B cell (primary cell): ENCODE measurements at regions not wholly inside any gene's neighbourhood (a gene's known extent, or its start where the extent isn't known, plus 50 kb on each side); places are given as distances from the start of the nearest gene placed in this dataset.

Experiments used
- ATAC-seq: fragments of 200-7000 bp; cut with Tn5 transposase; one replicate; pipeline ENCODE4 v1.10.0; 2021; ENCODE audit warnings: low read depth, mild to moderate bottlenecking, moderate number of reproducible peaks, moderate library complexity
- CTCF ChIA-PET: fragments of 350-600 bp; sonication (Branson Sonifier 250); formaldehyde crosslinking; loops from one replicate; lab custom pipeline; 2021; ENCODE audit warnings: antibody characterized with exemption, inconsistent platforms; lab: Charles Lee
- POLR2A ChIA-PET: fragments of 350-600 bp; sonication (Branson Sonifier 250); formaldehyde crosslinking; loops from one replicate; lab custom pipeline; 2021; ENCODE audit warnings: antibody characterized with exemption; lab: Charles Lee
- DNase-seq: peaks from one replicate; pipeline ENCODE4 v3.0.0; 2013
- H2AFZ ChIP-seq: 2 replicates; pipeline ENCODE4 v1.6.1; 2012; ENCODE audit warnings: mild to moderate bottlenecking, low read depth, low read length; ENCODE audit not compliant: insufficient read depth, poor library complexity, severe bottlenecking
- H3K27ac ChIP-seq, 2 donors: 1 replicate in 1 of 2; 2 replicates in 1 of 2; pipeline ENCODE4 v1.5.1; 2012 to 2013; ENCODE audit warnings: low read length in 2 of 2, mild to moderate bottlenecking in 2 of 2, moderate library complexity in 1 of 2
- H3K27me3 ChIP-seq, 4 experiments: fragments of 200-600 bp in 1 of 4; sonication (generic) in 1 of 4; replicated peaks in 1 of 4; 1 replicate in 2 of 4; 2 replicates in 2 of 4; pipeline versions ENCODE4 v1.6.1 to v1.7.0; 2013 to 2016; ENCODE audit warnings: low read length in 3 of 4, mild to moderate bottlenecking in 2 of 4, mixed read lengths in 1 of 4, moderate library complexity in 1 of 4; ENCODE audit not compliant: insufficient read depth in 4 of 4, control insufficient read depth in 3 of 4; ENCODE audit errors: control extremely low read depth in 1 of 4
- H3K36me3 ChIP-seq, 2 experiments: replicated peaks in 1 of 2; 1 replicate in 1 of 2; 2 replicates in 1 of 2; pipeline versions ENCODE4 v1.6.1 to v1.7.1; 2013; ENCODE audit warnings: low read length in 1 of 2; ENCODE audit not compliant: insufficient read depth in 2 of 2, control insufficient read depth in 1 of 2; ENCODE audit errors: control extremely low read depth in 1 of 2, extremely low read depth in 1 of 2
- H3K4me1 ChIP-seq, 2 donors: fragments of 200-600 bp in 1 of 2; sonication (generic) in 1 of 2; 1 replicate in 1 of 2; 2 replicates in 1 of 2; pipeline versions ENCODE4 v1.5.1 to v1.6.1; 2013 to 2017; ENCODE audit warnings: low read length in 2 of 2; ENCODE audit not compliant: control insufficient read depth in 2 of 2, insufficient read depth in 2 of 2
- H3K4me2 ChIP-seq: replicated peaks from 2 replicates; pipeline ENCODE3; 2012; ENCODE audit warnings: mild to moderate bottlenecking, low read depth, low read length; ENCODE audit not compliant: poor library complexity, severe bottlenecking
- H3K4me3 ChIP-seq, 5 experiments: fragments of 200-600 bp in 1 of 5; sonication (generic) in 1 of 5; 1 replicate in 3 of 5; 2 replicates in 2 of 5; pipeline versions ENCODE4 v1.5.1 to v1.7.0; 2011 to 2016; ENCODE audit warnings: low read length in 4 of 5, mild to moderate bottlenecking in 4 of 5, low read depth in 2 of 5, control low read depth in 1 of 5, moderate library complexity in 1 of 5; ENCODE audit not compliant: insufficient read depth in 1 of 5; ENCODE audit errors: control extremely low read depth in 1 of 5, extremely low read depth in 1 of 5
- H3K79me2 ChIP-seq: fragments of 200-600 bp; sonication (generic); one replicate; pipeline ENCODE4 v1.6.0; 2016; ENCODE audit warnings: low read length; ENCODE audit not compliant: control insufficient read depth, insufficient read depth
- H3K9ac ChIP-seq: fragments of 200-600 bp; sonication (generic); 2 replicates; pipeline ENCODE4 v1.6.1; 2017; ENCODE audit warnings: mild to moderate bottlenecking, low read length, moderate library complexity
- H3K9me3 ChIP-seq, 3 donors: one replicate each; pipeline versions ENCODE4 v1.6.1 to v1.7.1; 2013; ENCODE audit warnings: low read length in 2 of 3; ENCODE audit not compliant: control insufficient read depth in 2 of 3, insufficient read depth in 1 of 3; ENCODE audit errors: control extremely low read depth in 1 of 3
- H4K20me1 ChIP-seq: 2 replicates; pipeline ENCODE4 v1.6.0; 2012; ENCODE audit warnings: mild to moderate bottlenecking, low read length; ENCODE audit not compliant: insufficient read depth, control insufficient read depth, poor library complexity, severe bottlenecking
- H3K27ac Mint-ChIP-seq: one replicate; pipeline ENCODE4 v1.8.0; 2021; ENCODE audit warnings: mixed read lengths
- H3K27me3 Mint-ChIP-seq: one replicate; pipeline ENCODE4 v1.8.0; 2021; ENCODE audit warnings: mixed read lengths
- H3K4me1 Mint-ChIP-seq: one replicate; pipeline ENCODE4 v1.8.0; 2021; ENCODE audit warnings: mixed read lengths
- H3K4me3 Mint-ChIP-seq: one replicate; pipeline ENCODE4 v1.8.0; 2021; ENCODE audit warnings: mixed read lengths
- H3K9me3 Mint-ChIP-seq: one replicate; pipeline ENCODE4 v1.8.0; 2022; ENCODE audit warnings: mixed read lengths; ENCODE audit not compliant: insufficient read depth
- CTCF ChIP-seq: fragments of 200-600 bp; IDR thresholded peaks from one replicate; pipeline ENCODE4 v1.8.0; 2022; ENCODE audit warnings: antibody characterized with exemption, mild to moderate bottlenecking
- EZH2 ChIP-seq: IDR thresholded peaks from 2 replicates; pipeline ENCODE4 v1.6.1; 2012; ENCODE audit warnings: borderline replicate concordance, low read depth, mild to moderate bottlenecking, moderate library complexity, low read length; ENCODE audit not compliant: insufficient read depth, poor library complexity, severe bottlenecking
- WGBS: methylation state at CpG from one replicate; pipeline ENCODE4 v1.1.5; 2013; ENCODE audit warnings: missing lambda C conversion rate; ENCODE audit not compliant: insufficient coverage; 5-methylcytosine and 5-hydroxymethylcytosine counted together
- intact Hi-C: fragments of 100-400 bp; cut with micrococcal nuclease; formaldehyde crosslinking; loops from one replicate; pipeline ENCODE4 v1.10.0; 2022

GRCh38 chr6:50259903-50260302, 210.2 kb upstream of the DEFB112 start:
- intact Hi-C loops: no loop called here
- 73% methylated on average over 1 of the region's 2 CpGs for whole genome bisulfite sequencing
- Histone ChIP-seq H3K4me2 (no peak overlapping the region), H4K20me1 (no peaks in the 10 kb centered on the region), H3K4me1 (no peaks in the 10 kb centered on the region), H3K4me3 (no peak overlapping the region), H2AFZ (no peak overlapping the region), H3K36me3 (no peaks in the 10 kb centered on the region), H3K27ac (no peak overlapping the region), H3K9ac (no peak overlapping the region), H3K79me2 (no peaks in the 10 kb centered on the region), H3K27me3 (no peaks in the 10 kb centered on the region), H3K9me3 (peaks cover 0 to 23% (median 0%) of the 10 kb centered on the region in 3 donors)
- no peak overlapping the region for H3K27ac Mint-ChIP-seq
- H3K27me3 Mint-ChIP-seq: no peaks in the 10 kb centered on the region
- DNase-seq (no peak), ATAC-seq (no peak)
- H3K9me3 Mint-ChIP-seq: peaks cover 11% of the 10 kb centered on the region
- H3K4me3 Mint-ChIP-seq: no peak overlapping the region
- no peak for TF ChIP-seq CTCF
- no peak for TF ChIP-seq EZH2
- H3K4me1 Mint-ChIP-seq: no peaks in the 10 kb centered on the region
- ChIA-PET POLR2A (no interaction called here), CTCF (no interaction called here)

GRCh38 chr6:50264995-50265571, 215.4 kb upstream of the DEFB112 start:
- no peak overlapping the region for H3K4me2 ChIP-seq
- intact Hi-C loops: no loop called here
- ATAC-seq: no peak
- no peak overlapping the region for H3K4me3 Mint-ChIP-seq
- H3K9ac ChIP-seq: no peak overlapping the region
- peaks cover 0 to 9% (median 2%) of the 10 kb centered on the region in 3 donors for H3K9me3 ChIP-seq
- H3K4me3 ChIP-seq: no peak overlapping the region
- CTCF ChIA-PET: no interaction called here
- POLR2A ChIA-PET: no interaction called here
- H3K9me3 Mint-ChIP-seq: peaks cover 5% of the 10 kb centered on the region
- H3K79me2 ChIP-seq: no peaks in the 10 kb centered on the region
- no peaks in the 10 kb centered on the region for H3K27me3 ChIP-seq
- 21% methylated on average over 2 of the region's 2 CpGs for WGBS
- H3K27ac Mint-ChIP-seq: no peak overlapping the region
- H3K36me3 ChIP-seq: no peaks in the 10 kb centered on the region
- H4K20me1 ChIP-seq: no peaks in the 10 kb centered on the region
- no peak overlapping the region for H3K27ac ChIP-seq
- H3K4me1 Mint-ChIP-seq: no peaks in the 10 kb centered on the region
- TF ChIP-seq CTCF: no peak
- no peak for TF ChIP-seq EZH2
- H2AFZ ChIP-seq: no peak overlapping the region
- DNase-seq: no peak
- no peaks in the 10 kb centered on the region for H3K27me3 Mint-ChIP-seq
- no peaks in the 10 kb centered on the region for H3K4me1 ChIP-seq
